OCI-LY7 (cell line): ENCODE measurements at regions not wholly inside any gene's neighbourhood (a gene's known extent, or its start where the extent isn't known, plus 50 kb on each side); places are given as distances from the start of the nearest gene placed in this dataset.

Experiments used
- EZH2phosphoT487 ChIP-seq: fragments of 200-600 bp; sonication (generic); IDR thresholded peaks from 2 replicates; pipeline ENCODE4 v1.6.1; 2018; ENCODE audit warnings: low read depth, borderline replicate concordance, mild to moderate bottlenecking, mixed run types, antibody characterized with exemption, low read length, moderate library complexity, mixed read lengths
- TF ChIP-seq, protein P1 (sequence below): fragments of 200-600 bp; sonication (generic); conservative IDR thresholded peaks from 2 replicates; pipeline ENCODE4 v1.5.1; 2014; ENCODE audit warnings: mild to moderate bottlenecking, antibody characterized with exemption, low read length, moderate library complexity, mixed read lengths

DNA sequence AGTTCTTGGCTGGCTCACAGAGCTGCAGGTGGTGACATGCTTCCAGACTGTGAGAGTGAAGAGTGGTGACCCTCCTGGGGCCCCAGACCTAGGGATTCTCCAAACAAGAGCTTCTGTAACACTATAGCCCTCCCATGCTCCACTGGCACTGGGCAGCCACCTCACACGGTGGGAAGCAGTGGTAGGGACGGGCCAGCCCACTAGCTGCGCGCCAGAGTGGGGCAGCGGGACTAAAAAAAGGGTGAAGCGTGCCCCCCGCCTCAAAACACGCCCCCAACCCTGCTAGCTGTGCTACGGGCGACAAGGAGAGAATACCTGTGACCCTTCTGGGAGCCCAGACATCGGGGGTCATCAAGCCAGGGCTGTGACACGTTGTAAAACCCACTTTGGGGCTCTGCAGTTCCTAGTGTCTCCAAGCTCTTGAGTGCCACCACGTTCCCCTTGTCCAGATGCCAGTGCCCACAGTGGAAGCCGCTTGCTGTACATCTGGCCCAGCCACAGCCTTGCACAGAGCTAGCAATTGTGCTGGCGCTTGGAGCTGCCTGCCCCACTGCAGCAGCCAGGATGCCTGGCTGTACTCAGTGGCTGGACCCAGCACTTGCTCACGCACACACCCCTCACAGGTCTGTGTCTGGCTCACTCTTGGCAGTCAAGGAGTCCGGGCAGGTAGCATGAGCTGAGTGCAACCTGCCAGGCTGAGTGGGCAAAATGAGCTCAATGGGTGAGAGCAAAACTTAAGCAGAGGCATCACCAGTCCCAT, 100.0 kb downstream of the DCAF12L2 start:
- TF ChIP-seq, protein P1, sequence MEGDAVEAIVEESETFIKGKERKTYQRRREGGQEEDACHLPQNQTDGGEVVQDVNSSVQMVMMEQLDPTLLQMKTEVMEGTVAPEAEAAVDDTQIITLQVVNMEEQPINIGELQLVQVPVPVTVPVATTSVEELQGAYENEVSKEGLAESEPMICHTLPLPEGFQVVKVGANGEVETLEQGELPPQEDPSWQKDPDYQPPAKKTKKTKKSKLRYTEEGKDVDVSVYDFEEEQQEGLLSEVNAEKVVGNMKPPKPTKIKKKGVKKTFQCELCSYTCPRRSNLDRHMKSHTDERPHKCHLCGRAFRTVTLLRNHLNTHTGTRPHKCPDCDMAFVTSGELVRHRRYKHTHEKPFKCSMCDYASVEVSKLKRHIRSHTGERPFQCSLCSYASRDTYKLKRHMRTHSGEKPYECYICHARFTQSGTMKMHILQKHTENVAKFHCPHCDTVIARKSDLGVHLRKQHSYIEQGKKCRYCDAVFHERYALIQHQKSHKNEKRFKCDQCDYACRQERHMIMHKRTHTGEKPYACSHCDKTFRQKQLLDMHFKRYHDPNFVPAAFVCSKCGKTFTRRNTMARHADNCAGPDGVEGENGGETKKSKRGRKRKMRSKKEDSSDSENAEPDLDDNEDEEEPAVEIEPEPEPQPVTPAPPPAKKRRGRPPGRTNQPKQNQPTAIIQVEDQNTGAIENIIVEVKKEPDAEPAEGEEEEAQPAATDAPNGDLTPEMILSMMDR: no peak
- TF ChIP-seq EZH2phosphoT487: no peak
